Neural progenitor cell (in vitro differentiated cells): ENCODE measurements at regions not wholly inside any gene's neighbourhood (a gene's known extent, or its start where the extent isn't known, plus 50 kb on each side); places are given as distances from the start of the nearest gene placed in this dataset.

ENCODE experiments used
- EZH2 ChIP-seq: fragments of 200-600 bp; sonication (generic); IDR thresholded peaks from 2 replicates; pipeline ENCODE4 v1.6.1; 2017; ENCODE audit warnings: antibody characterized with exemption, mild to moderate bottlenecking, moderate library complexity
- EZH2phosphoT487 ChIP-seq: fragments of 200-600 bp; sonication (generic); IDR thresholded peaks from 2 replicates; pipeline ENCODE4 v1.6.1; 2017; ENCODE audit warnings: antibody characterized with exemption
- TF ChIP-seq, protein P1 (sequence below): fragments of 200-600 bp; sonication (generic); IDR thresholded peaks from 2 replicates; pipeline ENCODE4 v1.5.1; 2017; ENCODE audit warnings: antibody characterized with exemption, mild to moderate bottlenecking

DNA sequence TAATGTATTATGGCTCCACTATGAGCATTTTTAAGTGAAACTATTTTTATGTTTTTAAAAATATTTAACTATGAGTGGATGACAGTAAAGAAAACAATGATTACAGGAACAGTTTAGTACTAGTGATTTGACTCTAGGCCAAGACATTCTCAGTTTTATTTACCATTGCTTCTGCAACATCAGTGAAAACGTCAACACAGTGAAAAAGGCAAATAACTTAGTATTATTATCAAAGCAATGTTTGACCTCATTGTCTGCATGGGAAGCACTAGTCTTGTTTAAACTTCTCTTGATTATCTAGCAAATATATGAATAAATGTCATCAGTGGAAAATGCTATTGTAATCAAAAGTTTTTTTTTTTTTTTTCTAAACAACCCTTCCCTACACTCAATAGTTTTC is 165.0 kb downstream of the HTR1B start:
- TF ChIP-seq, protein P1, sequence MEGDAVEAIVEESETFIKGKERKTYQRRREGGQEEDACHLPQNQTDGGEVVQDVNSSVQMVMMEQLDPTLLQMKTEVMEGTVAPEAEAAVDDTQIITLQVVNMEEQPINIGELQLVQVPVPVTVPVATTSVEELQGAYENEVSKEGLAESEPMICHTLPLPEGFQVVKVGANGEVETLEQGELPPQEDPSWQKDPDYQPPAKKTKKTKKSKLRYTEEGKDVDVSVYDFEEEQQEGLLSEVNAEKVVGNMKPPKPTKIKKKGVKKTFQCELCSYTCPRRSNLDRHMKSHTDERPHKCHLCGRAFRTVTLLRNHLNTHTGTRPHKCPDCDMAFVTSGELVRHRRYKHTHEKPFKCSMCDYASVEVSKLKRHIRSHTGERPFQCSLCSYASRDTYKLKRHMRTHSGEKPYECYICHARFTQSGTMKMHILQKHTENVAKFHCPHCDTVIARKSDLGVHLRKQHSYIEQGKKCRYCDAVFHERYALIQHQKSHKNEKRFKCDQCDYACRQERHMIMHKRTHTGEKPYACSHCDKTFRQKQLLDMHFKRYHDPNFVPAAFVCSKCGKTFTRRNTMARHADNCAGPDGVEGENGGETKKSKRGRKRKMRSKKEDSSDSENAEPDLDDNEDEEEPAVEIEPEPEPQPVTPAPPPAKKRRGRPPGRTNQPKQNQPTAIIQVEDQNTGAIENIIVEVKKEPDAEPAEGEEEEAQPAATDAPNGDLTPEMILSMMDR: no peak
- TF ChIP-seq EZH2 (no peak), EZH2phosphoT487 (no peak)
